DND-41 (cell line): ENCODE measurements at regions not wholly inside any gene's neighbourhood (a gene's known extent, or its start where the extent isn't known, plus 50 kb on each side); places are given as distances from the start of the nearest gene placed in this dataset.

Source experiments
- CTCF ChIP-seq: IDR thresholded peaks from 2 replicates; pipeline ENCODE4 v1.5.1; 2012; ENCODE audit warnings: borderline replicate concordance, low read length, moderate library complexity, mild to moderate bottlenecking; ENCODE audit not compliant: poor library complexity, severe bottlenecking; ENCODE audit errors: extremely low read depth
- EZH2 ChIP-seq: IDR thresholded peaks from 3 replicates; pipeline ENCODE4 v1.6.1; 2012; ENCODE audit warnings: borderline replicate concordance, low read depth, mild to moderate bottlenecking, moderate library complexity, low read length, inconsistent platforms; ENCODE audit not compliant: severe bottlenecking

- TF ChIP-seq CTCF (no peak), EZH2 (no peak)
Measured at GRCh38 chr12:131385313-131386166, 325.4 kb upstream of the SFSWAP start.
